Panc1 (cell line): ENCODE measurements at regions not wholly inside any gene's neighbourhood (a gene's known extent, or its start where the extent isn't known, plus 50 kb on each side); places are given as distances from the start of the nearest gene placed in this dataset.

ENCODE experiments used
- POLR2AphosphoS5 ChIP-seq: IDR thresholded peaks from 2 replicates; pipeline ENCODE4 v1.6.1; 2012; ENCODE audit warnings: mild to moderate bottlenecking, low read depth, low read length, moderate library complexity
- SIN3A ChIP-seq: IDR thresholded peaks from 2 replicates; pipeline ENCODE4 v1.6.1; 2012; ENCODE audit warnings: low read depth, mild to moderate bottlenecking, low read length, moderate library complexity, borderline replicate concordance; ENCODE audit not compliant: insufficient read depth
- TCF7L2 ChIP-seq: IDR thresholded peaks from 2 replicates; pipeline ENCODE4 v1.6.1; 2011; ENCODE audit warnings: mild to moderate bottlenecking, low read depth, low read length, inconsistent platforms
- TF ChIP-seq, protein P1 (sequence below): fragments of 450-650 bp; IDR thresholded peaks from 2 replicates; pipeline ENCODE4 v1.5.1; 2017; ENCODE audit warnings: mild to moderate bottlenecking
- TF ChIP-seq, protein P2 (sequence below), 2 experiments: IDR thresholded peaks; 2 replicates each; pipeline ENCODE4 v1.6.1; 2011 to 2012; ENCODE audit warnings: low read depth in 2 of 2, control low read depth in 1 of 2, low read length in 1 of 2, mild to moderate bottlenecking in 1 of 2, moderate library complexity in 1 of 2; ENCODE audit not compliant: insufficient read depth in 1 of 2

DNA sequence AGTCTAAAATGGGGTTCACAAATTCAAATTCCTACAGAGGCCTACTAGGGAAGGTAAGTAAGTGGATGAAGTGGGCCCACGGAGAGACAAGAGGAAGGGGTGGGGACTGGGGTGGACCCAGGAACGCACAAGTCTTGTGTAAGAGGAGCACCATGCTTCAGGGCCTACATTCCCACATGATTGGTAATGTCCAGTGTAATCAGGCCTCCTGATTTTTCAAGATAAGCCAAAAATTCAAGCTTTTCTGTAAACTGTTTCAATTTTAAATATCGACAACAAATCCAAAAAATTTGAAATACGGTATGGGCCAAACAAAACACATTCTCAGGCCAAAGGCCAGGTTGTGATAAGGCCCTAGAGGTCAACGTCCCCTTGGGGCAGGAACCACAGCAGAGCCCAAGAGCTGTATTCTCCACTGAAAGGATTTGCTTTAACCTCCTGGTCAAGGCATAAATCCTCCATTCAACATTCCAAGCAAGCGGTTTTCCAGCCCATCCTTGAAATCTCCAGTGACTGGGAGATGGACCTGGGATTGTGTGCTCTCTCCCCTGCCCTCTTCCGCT lies 116.4 kb downstream of the TRIM29 start:
- TF ChIP-seq, protein P1, sequence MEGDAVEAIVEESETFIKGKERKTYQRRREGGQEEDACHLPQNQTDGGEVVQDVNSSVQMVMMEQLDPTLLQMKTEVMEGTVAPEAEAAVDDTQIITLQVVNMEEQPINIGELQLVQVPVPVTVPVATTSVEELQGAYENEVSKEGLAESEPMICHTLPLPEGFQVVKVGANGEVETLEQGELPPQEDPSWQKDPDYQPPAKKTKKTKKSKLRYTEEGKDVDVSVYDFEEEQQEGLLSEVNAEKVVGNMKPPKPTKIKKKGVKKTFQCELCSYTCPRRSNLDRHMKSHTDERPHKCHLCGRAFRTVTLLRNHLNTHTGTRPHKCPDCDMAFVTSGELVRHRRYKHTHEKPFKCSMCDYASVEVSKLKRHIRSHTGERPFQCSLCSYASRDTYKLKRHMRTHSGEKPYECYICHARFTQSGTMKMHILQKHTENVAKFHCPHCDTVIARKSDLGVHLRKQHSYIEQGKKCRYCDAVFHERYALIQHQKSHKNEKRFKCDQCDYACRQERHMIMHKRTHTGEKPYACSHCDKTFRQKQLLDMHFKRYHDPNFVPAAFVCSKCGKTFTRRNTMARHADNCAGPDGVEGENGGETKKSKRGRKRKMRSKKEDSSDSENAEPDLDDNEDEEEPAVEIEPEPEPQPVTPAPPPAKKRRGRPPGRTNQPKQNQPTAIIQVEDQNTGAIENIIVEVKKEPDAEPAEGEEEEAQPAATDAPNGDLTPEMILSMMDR: no peak
- TF ChIP-seq, protein P2, sequence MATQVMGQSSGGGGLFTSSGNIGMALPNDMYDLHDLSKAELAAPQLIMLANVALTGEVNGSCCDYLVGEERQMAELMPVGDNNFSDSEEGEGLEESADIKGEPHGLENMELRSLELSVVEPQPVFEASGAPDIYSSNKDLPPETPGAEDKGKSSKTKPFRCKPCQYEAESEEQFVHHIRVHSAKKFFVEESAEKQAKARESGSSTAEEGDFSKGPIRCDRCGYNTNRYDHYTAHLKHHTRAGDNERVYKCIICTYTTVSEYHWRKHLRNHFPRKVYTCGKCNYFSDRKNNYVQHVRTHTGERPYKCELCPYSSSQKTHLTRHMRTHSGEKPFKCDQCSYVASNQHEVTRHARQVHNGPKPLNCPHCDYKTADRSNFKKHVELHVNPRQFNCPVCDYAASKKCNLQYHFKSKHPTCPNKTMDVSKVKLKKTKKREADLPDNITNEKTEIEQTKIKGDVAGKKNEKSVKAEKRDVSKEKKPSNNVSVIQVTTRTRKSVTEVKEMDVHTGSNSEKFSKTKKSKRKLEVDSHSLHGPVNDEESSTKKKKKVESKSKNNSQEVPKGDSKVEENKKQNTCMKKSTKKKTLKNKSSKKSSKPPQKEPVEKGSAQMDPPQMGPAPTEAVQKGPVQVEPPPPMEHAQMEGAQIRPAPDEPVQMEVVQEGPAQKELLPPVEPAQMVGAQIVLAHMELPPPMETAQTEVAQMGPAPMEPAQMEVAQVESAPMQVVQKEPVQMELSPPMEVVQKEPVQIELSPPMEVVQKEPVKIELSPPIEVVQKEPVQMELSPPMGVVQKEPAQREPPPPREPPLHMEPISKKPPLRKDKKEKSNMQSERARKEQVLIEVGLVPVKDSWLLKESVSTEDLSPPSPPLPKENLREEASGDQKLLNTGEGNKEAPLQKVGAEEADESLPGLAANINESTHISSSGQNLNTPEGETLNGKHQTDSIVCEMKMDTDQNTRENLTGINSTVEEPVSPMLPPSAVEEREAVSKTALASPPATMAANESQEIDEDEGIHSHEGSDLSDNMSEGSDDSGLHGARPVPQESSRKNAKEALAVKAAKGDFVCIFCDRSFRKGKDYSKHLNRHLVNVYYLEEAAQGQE (IDR thresholded peaks at IDR 0.05; ENCODE audit: insufficient read depth in 1 of 2, low read depth in 2 of 2, low read length in 1 of 2): no peak
- TF ChIP-seq POLR2AphosphoS5: no peak
- no peak for TF ChIP-seq SIN3A
- no peak for TF ChIP-seq TCF7L2
